ENCODE measurements at regions not wholly inside any gene's neighbourhood (a gene's known extent, or its start where the extent isn't known, plus 50 kb on each side); places are given as distances from the start of the nearest gene placed in this dataset.

DNA sequence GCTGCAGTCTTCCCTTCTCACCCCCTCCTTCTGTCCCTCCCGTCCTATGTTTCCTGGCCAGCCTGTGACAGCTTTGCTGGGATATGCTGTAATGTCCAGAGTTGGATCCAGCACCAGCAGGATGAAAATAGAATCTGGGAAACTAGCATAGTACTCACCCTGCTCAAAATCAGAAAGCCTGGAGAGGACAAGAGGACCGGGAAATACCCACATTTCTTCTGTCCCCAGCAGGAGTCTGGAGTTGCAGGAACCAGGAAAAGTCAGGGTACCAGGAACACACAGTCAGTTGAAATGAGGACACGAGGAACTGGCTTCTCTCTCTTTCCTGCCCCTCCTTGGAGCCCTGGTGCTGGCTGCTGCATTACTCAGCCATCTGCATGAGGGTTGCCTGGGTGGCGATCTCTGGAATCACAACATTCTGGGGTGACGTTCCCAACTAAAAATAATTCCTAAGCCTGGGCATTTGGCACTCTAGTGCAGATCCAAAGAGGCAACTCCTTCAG is 59.6 kb upstream of the NFIL3 start:
- Histone ChIP-seq H3K9me3 (ENCODE audit: control insufficient read depth, low read depth, low read length) (no peaks in the 10 kb centered on the region), H4K20me1 (ENCODE audit: control insufficient read depth, extremely low read depth, insufficient read depth, low read length) (no peaks in the 10 kb centered on the region), H3K4me3 (ENCODE audit: control insufficient read depth in 2 of 3, extremely low read depth in 1 of 3, insufficient read depth in 2 of 3, low read depth in 1 of 3, low read length in 3 of 3) (no peak overlapping the region), H2AFZ (ENCODE audit: control insufficient read depth, low read length) (no peak overlapping the region), H3K36me3 (ENCODE audit: control insufficient read depth in 2 of 2, extremely low read depth in 1 of 2, insufficient read depth in 2 of 2, low read length in 2 of 2) (no peaks in the 10 kb centered on the region), H3K79me2 (ENCODE audit: control insufficient read depth, insufficient read depth, low read length) (no peaks in the 10 kb centered on the region), H3K9ac (ENCODE audit: control insufficient read depth, extremely low read depth, insufficient read depth, low read length) (no peak overlapping the region), H3K27ac (ENCODE audit: control insufficient read depth, insufficient read depth, low read length) (no peak overlapping the region), H3K27me3 (ENCODE audit: control insufficient read depth, extremely low read depth, insufficient read depth, low read length) (no peaks in the 10 kb centered on the region), H3K4me2 (ENCODE audit: control insufficient read depth, extremely low read depth, insufficient read depth, low read depth, low read length) (no peak overlapping the region), H3K4me1 (ENCODE audit: control insufficient read depth, extremely low read depth, insufficient read depth, low read length) (no peaks in the 10 kb centered on the region), H3K9me1 (ENCODE audit: control insufficient read depth, extremely low read depth, insufficient read depth, low read length) (no peaks in the 10 kb centered on the region)
- TF ChIP-seq CTCF (optimal IDR thresholded peaks at IDR 0.05 in 1 of 3, IDR thresholded peaks at IDR 0.05 in 1 of 3, conservative IDR thresholded peaks at IDR 0.05 in 1 of 3; ENCODE audit: extremely low read depth in 1 of 3, insufficient read depth in 2 of 3, low read length in 3 of 3) (no peak), EZH2 (IDR thresholded peaks at IDR 0.05; ENCODE audit: low read length) (no peak)
- FAIRE-seq (no peak), DNase-seq (ENCODE audit: low read depth, low spot score) (no peak)
- dilution Hi-C loops (cut with MboI; ENCODE audit: extremely low pct_ligation_motif_present, low sequenced_read_pairs): no loop called here

DNA sequence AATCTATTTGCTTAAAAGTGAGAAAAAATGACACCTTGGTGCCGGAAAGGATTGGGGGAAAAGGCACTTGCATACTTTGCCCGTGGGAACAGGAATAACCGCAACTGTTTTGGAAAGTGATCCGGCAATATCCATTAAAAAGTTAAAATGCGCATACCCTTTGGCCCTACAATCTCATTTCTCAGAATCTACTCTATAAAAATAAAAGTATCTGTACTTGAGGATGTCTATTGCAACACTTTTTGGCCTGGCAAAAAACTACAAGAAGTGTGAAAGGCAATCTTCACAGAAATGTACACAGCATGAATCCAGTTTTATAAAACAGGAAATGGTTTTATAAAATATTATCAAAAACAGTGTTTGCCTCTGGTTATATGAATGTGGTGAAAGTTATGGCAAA is 58.3 kb upstream of the NFIL3 start:
- DNase-seq (ENCODE audit: low read depth, low spot score) (no peak), FAIRE-seq (no peak)
- Histone ChIP-seq H3K27ac (ENCODE audit: control insufficient read depth, insufficient read depth, low read length) (no peak overlapping the region), H3K36me3 (ENCODE audit: control insufficient read depth in 2 of 2, extremely low read depth in 1 of 2, insufficient read depth in 2 of 2, low read length in 2 of 2) (no peaks in the 10 kb centered on the region), H2AFZ (ENCODE audit: control insufficient read depth, low read length) (no peak overlapping the region), H3K4me2 (ENCODE audit: control insufficient read depth, extremely low read depth, insufficient read depth, low read depth, low read length) (no peak overlapping the region), H4K20me1 (ENCODE audit: control insufficient read depth, extremely low read depth, insufficient read depth, low read length) (no peaks in the 10 kb centered on the region), H3K4me3 (ENCODE audit: control insufficient read depth in 2 of 3, extremely low read depth in 1 of 3, insufficient read depth in 2 of 3, low read depth in 1 of 3, low read length in 3 of 3) (no peak overlapping the region), H3K79me2 (ENCODE audit: control insufficient read depth, insufficient read depth, low read length) (no peaks in the 10 kb centered on the region), H3K9me1 (ENCODE audit: control insufficient read depth, extremely low read depth, insufficient read depth, low read length) (no peaks in the 10 kb centered on the region), H3K9me3 (ENCODE audit: control insufficient read depth, low read depth, low read length) (no peaks in the 10 kb centered on the region), H3K27me3 (ENCODE audit: control insufficient read depth, extremely low read depth, insufficient read depth, low read length) (no peaks in the 10 kb centered on the region), H3K4me1 (ENCODE audit: control insufficient read depth, extremely low read depth, insufficient read depth, low read length) (no peaks in the 10 kb centered on the region), H3K9ac (ENCODE audit: control insufficient read depth, extremely low read depth, insufficient read depth, low read length) (no peak overlapping the region)
- TF ChIP-seq EZH2 (IDR thresholded peaks at IDR 0.05; ENCODE audit: low read length) (no peak), CTCF (optimal IDR thresholded peaks at IDR 0.05 in 1 of 3, IDR thresholded peaks at IDR 0.05 in 1 of 3, conservative IDR thresholded peaks at IDR 0.05 in 1 of 3; ENCODE audit: extremely low read depth in 1 of 3, insufficient read depth in 2 of 3, low read length in 3 of 3) (no peak)
- dilution Hi-C loops (cut with MboI; ENCODE audit: extremely low pct_ligation_motif_present, low sequenced_read_pairs): no loop called here
